KBM-7 (cell line): ENCODE measurements at regions not wholly inside any gene's neighbourhood (a gene's known extent, or its start where the extent isn't known, plus 50 kb on each side); places are given as distances from the start of the nearest gene placed in this dataset.

Experiments
- DNase-seq: peaks from one replicate; pipeline ENCODE4 v3.0.0-alpha.2; 2015
- in situ Hi-C: fragments of 300-500 bp; cut with MboI; formaldehyde crosslinking; loops from 2 replicates; pipeline ENCODE4 v1.14.3; 2020; ENCODE audit warnings: low sequenced_read_pairs, low pct_unique_long_range_greater_than_20kb, mixed read lengths

- in situ Hi-C loops, result no loop called here
- DNase-seq, result no peak
These were observed 52.2 kb upstream of the CCDC80 start for GRCh38 chr3:112693186-112693585.
